Psoas muscle (tissue), 7 donors: ENCODE measurements at regions not wholly inside any gene's neighbourhood (a gene's known extent, or its start where the extent isn't known, plus 50 kb on each side); places are given as distances from the start of the nearest gene placed in this dataset.

ENCODE experiments used
- ATAC-seq, 4 donors: fragments of 200-7000 bp; cut with Tn5 transposase; one replicate each; pipeline ENCODE4 v1.9.1; 2020; ENCODE audit warnings: moderate library complexity in 3 of 4, mild to moderate bottlenecking in 2 of 4
- DNase-seq, 2 donors: peaks; one replicate each; pipeline ENCODE4 v3.0.0-alpha.2; 2020
- H3K27ac ChIP-seq: fragments of 200-600 bp; one replicate; pipeline ENCODE4 v1.8.0; 2022
- H3K27me3 ChIP-seq, 3 donors: fragments of 200-600 bp in 1 of 3; one replicate each; pipeline versions ENCODE4 v1.6.1 to v1.8.0; 2013 to 2022; ENCODE audit warnings: low read length in 2 of 3, mild to moderate bottlenecking in 2 of 3, moderate library complexity in 1 of 3; ENCODE audit not compliant: insufficient read depth in 3 of 3
- H3K36me3 ChIP-seq, 2 donors: fragments of 200-600 bp in 1 of 2; one replicate each; pipeline versions ENCODE4 v1.6.1 to v1.8.0; 2013 to 2022; ENCODE audit warnings: low read depth in 1 of 2, mild to moderate bottlenecking in 1 of 2, moderate library complexity in 1 of 2; ENCODE audit not compliant: insufficient read depth in 1 of 2
- H3K4me1 ChIP-seq: fragments of 200-600 bp; one replicate; pipeline ENCODE4 v1.8.0; 2022
- H3K4me3 ChIP-seq: fragments of 200-600 bp; one replicate; pipeline ENCODE4 v1.8.0; 2022; ENCODE audit warnings: mild to moderate bottlenecking
- H3K9me3 ChIP-seq: fragments of 200-600 bp; one replicate; pipeline ENCODE4 v1.8.0; 2022
- WGBS, 3 donors: extraction: QIAGEN DNeasy Blood & Tissue Kit; methylation state at CpG; one replicate each; pipeline versions ENCODE4 v1.1.6 to v1.1.7; 2013; 5-methylcytosine and 5-hydroxymethylcytosine counted together
- intact Hi-C, 2 donors: fragments of 100-400 bp; cut with DNase I; formaldehyde crosslinking; loops; one replicate each; pipeline versions ENCODE4 v1.11.0 to v1.14.2; 2022
- TF ChIP-seq, protein P1 (sequence below): fragments of 200-600 bp; IDR thresholded peaks from one replicate; pipeline ENCODE4 v1.8.0; 2022; ENCODE audit warnings: antibody characterized with exemption
- donor health status: healthy with polysubstance abuse.
- donor health status: DM: no; HTN: no; CAD: no; lungs with moderate emphysema.
- donor health status: Bipolar disorder and iron deficiency.
- donor health status: healthy.
- donor health status: DM: yes; HTN: yes; CAD: no.
- donor health status: DM: no; HTN: no; CAD: no.
- donor health status: DM: yes; HTN: yes; CAD: no.

DNA sequence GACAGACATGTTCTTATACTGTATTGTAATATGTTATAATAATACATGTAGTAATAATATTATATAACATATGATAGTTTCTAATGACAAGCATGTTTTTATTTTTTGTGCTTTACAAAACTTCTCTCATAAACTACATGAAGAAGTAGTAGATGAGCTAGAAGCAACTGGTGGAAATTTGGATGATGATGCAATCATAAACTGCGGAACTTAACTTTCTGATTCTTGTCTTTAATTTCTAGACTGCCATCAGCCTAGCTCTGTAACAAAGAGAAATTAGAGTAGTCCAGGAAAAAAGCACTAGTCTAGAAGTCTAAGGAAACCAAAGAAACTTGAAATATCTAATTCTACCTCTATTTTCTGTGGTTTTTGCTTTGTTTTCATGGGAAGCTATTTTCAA is 71.0 kb upstream of the SPATS2L start:
- H3K27me3 ChIP-seq = no peaks in the 10 kb centered on the region
- no peak for DNase-seq
- intact Hi-C loops = no loop called here
- H3K36me3 ChIP-seq = no peaks in the 10 kb centered on the region
- 90 to 100% (median 95%) methylated on average over 1 of the region's 1 CpG for WGBS, 3 donors
- H3K4me3 ChIP-seq = no peak overlapping the region
- H3K27ac ChIP-seq = no peak overlapping the region
- H3K9me3 ChIP-seq = no peaks in the 10 kb centered on the region
- no peaks in the 10 kb centered on the region for H3K4me1 ChIP-seq
- TF ChIP-seq, protein P1, sequence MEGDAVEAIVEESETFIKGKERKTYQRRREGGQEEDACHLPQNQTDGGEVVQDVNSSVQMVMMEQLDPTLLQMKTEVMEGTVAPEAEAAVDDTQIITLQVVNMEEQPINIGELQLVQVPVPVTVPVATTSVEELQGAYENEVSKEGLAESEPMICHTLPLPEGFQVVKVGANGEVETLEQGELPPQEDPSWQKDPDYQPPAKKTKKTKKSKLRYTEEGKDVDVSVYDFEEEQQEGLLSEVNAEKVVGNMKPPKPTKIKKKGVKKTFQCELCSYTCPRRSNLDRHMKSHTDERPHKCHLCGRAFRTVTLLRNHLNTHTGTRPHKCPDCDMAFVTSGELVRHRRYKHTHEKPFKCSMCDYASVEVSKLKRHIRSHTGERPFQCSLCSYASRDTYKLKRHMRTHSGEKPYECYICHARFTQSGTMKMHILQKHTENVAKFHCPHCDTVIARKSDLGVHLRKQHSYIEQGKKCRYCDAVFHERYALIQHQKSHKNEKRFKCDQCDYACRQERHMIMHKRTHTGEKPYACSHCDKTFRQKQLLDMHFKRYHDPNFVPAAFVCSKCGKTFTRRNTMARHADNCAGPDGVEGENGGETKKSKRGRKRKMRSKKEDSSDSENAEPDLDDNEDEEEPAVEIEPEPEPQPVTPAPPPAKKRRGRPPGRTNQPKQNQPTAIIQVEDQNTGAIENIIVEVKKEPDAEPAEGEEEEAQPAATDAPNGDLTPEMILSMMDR = no peak
- ATAC-seq = no peak

DNA sequence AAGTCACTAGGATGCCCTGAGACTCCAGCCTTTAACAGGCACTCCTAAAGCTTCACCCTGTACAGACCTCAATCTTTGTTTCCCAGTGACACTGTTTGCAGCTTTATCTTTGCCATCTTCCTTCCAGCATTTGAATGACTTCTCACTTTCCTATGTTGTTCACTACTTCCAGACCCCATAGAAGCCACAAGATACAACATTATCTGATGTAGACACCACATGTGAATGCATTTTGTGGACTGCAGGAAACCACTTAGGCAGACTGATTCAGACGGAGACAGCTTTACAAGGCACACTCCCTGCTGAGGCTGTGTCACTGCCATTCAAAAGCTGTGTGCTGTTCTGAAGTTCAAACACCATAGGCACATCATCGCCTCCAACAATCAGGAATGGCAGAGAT is 67.3 kb upstream of the SPATS2L start:
- Histone ChIP-seq H3K4me1 (no peaks in the 10 kb centered on the region), H3K4me3 (no peak overlapping the region), H3K36me3 (no peaks in the 10 kb centered on the region), H3K9me3 (no peaks in the 10 kb centered on the region), H3K27ac (no peak overlapping the region), H3K27me3 (no peaks in the 10 kb centered on the region)
- WGBS, 3 donors = 65 to 81% (median 76%) methylated on average over 2 of the region's 2 CpGs
- intact Hi-C loops = no loop called here
- TF ChIP-seq, protein P1 = no peak
- no peak for DNase-seq
- no peak for ATAC-seq

DNA sequence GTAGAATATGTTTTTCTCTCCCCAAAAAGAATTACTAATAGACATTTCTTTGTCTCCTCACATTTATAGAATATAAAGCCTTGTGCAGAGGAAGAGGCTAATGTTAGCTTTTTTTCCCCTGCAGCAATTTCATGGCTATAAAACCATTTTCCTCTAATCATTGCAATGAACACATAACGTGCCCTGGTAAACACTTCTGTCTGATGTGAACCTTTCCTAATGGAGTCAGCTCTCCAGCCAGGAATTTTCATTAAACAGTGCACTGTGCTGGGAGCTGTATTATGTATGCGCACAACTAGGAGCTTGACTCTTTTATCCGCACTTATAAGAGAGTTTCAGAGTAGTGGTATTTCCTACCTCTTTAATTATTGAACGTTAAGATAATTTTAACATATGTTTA is 63.9 kb upstream of the SPATS2L start:
- no peak overlapping the region for H3K27ac ChIP-seq
- DNase-seq (no peak), ATAC-seq (no peak)
- intact Hi-C loops = no loop called here
- no peaks in the 10 kb centered on the region for H3K36me3 ChIP-seq
- H3K4me3 ChIP-seq = no peak overlapping the region
- TF ChIP-seq, protein P1 = no peak
- H3K27me3 ChIP-seq = no peaks in the 10 kb centered on the region
- 73 to 80% (median 76%) methylated on average over 4 of the region's 4 CpGs for WGBS, 3 donors
- H3K9me3 ChIP-seq = no peaks in the 10 kb centered on the region
- H3K4me1 ChIP-seq = no peaks in the 10 kb centered on the region

DNA sequence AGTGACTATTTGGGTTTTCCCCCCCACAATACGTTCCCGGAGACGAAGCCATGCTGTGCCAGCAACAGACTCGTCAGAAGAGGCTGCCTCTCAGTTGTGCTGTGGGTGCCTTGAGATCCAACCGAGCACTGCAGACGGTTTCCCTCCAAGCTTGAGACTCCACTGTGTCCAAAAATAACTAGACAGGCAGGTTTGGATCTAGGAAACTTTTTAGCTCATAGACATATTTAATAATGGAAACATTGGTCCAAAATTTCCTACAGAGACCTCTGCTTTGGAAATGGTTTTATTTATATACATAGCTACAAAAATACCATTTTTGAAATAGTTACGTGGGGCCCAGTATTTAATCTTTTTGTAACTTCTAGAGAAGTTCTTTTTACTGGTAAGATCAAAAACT is 63.1 kb upstream of the SPATS2L start:
- Histone ChIP-seq H3K4me3 (no peak overlapping the region), H3K27ac (no peak overlapping the region), H3K36me3 (no peaks in the 10 kb centered on the region), H3K27me3 (no peaks in the 10 kb centered on the region), H3K4me1 (no peaks in the 10 kb centered on the region), H3K9me3 (no peaks in the 10 kb centered on the region)
- 49 to 73% (median 50%) methylated on average over 7 of the region's 7 CpGs for whole genome bisulfite sequencing, 3 donors
- ATAC-seq (no peak), DNase-seq (no peak)
- TF ChIP-seq, protein P1 = no peak
- intact Hi-C loops = no loop called here

DNA sequence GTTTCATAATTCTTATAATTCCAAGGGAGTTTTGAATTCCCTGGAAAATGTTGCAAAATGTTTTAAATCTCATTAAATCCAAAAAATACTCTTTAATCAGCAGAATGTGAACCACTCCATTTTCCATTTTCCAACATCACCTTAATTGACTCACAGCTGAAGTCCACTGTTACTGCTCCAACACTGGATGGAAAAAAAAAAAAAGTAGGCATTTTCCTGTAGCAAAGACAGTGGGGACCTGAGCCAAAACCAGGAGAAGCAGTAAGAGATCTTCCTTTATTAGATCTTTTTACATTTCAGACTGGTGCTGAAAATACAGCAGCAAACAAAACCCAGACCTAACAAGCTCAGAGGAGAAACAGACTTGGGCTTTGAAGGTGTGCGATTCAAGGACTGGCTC is 62.4 kb upstream of the SPATS2L start:
- no peak for ATAC-seq
- H3K27ac ChIP-seq = no peak overlapping the region

More for the DNA sequence above, 62.4 kb upstream of the SPATS2L start:
- DNase-seq = no peak
- intact Hi-C loops = no loop called here
- Histone ChIP-seq H3K36me3 (no peaks in the 10 kb centered on the region), H3K4me1 (no peaks in the 10 kb centered on the region), H3K27me3 (no peaks in the 10 kb centered on the region), H3K4me3 (no peak overlapping the region), H3K9me3 (no peaks in the 10 kb centered on the region)
- TF ChIP-seq, protein P1 = no peak
- 95 to 100% (median 96%) methylated on average over 1 of the region's 1 CpG for WGBS, 3 donors
